ENCODE measurements at regions not wholly inside any gene's neighbourhood (a gene's known extent, or its start where the extent isn't known, plus 50 kb on each side); places are given as distances from the start of the nearest gene placed in this dataset.

DNA sequence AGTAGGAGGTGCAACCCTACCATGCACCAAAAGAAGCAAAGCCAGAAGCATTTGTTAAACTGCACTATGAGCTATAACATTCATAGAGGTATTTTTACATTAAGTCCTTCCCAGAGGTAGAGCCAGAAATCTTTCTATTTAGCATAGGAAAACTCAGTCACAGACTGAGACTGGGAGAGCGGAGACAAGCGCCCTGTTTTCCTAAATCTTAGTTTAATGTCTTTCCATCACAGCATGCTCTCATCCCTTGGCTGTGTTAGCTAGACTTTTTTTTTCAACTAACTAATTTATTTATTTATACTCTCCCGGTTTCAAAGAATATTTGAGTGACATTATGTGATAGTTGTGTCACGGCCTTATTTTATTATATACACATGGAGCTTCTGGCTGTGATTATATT, 304.1 kb downstream of the LMX1A start:
- TF ChIP-seq EZH2 (IDR thresholded peaks at IDR 0.05; ENCODE audit: low read length, missing control alignments) = no peak
- TF ChIP-seq, protein P1, sequence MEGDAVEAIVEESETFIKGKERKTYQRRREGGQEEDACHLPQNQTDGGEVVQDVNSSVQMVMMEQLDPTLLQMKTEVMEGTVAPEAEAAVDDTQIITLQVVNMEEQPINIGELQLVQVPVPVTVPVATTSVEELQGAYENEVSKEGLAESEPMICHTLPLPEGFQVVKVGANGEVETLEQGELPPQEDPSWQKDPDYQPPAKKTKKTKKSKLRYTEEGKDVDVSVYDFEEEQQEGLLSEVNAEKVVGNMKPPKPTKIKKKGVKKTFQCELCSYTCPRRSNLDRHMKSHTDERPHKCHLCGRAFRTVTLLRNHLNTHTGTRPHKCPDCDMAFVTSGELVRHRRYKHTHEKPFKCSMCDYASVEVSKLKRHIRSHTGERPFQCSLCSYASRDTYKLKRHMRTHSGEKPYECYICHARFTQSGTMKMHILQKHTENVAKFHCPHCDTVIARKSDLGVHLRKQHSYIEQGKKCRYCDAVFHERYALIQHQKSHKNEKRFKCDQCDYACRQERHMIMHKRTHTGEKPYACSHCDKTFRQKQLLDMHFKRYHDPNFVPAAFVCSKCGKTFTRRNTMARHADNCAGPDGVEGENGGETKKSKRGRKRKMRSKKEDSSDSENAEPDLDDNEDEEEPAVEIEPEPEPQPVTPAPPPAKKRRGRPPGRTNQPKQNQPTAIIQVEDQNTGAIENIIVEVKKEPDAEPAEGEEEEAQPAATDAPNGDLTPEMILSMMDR (conservative IDR thresholded peaks at IDR 0.05 in 1 of 2, IDR thresholded peaks at IDR 0.05 in 1 of 2; ENCODE audit: low read depth in 1 of 2, low read length in 2 of 2) = no peak
